ENCODE measurements at regions not wholly inside any gene's neighbourhood (a gene's known extent, or its start where the extent isn't known, plus 50 kb on each side); places are given as distances from the start of the nearest gene placed in this dataset.

DNA sequence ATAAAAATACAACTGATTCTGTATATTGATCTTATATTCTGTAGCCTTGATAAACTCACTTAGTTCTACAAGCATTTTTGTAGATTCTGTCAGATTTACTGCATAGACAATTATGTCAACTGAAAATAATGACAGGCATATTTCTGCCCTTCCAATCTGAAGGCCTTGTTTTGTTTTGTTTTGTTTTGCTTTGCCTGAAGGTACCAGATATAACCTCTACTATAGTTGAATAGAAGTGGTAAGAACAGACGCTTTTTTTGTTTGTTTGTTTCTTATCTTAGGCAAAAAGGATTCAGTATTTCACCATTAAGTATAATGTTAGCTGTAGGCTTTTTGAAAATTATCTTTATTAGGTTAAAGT lies 64.6 kb upstream of the RSPO3 start:
- no peaks in the 10 kb centered on the region for H3K4me1 ChIP-seq
- H3K27ac ChIP-seq, result no peak overlapping the region
- no peaks in the 10 kb centered on the region for H3K27me3 ChIP-seq
- intact Hi-C loops (cut with DNase I), result no loop called here
- no peaks in the 10 kb centered on the region for H3K36me3 ChIP-seq
- DNase-seq (no peak), ATAC-seq (no peak)
- H3K9me3 ChIP-seq, result peaks cover 0 to 24% (median 6%) of the 10 kb centered on the region in 11 donors
- no peak overlapping the region for H3K4me3 ChIP-seq
- 69 to 70% methylated on average over 1 of the region's 1 CpG for WGBS, 2 donors
- TF ChIP-seq, protein P1, sequence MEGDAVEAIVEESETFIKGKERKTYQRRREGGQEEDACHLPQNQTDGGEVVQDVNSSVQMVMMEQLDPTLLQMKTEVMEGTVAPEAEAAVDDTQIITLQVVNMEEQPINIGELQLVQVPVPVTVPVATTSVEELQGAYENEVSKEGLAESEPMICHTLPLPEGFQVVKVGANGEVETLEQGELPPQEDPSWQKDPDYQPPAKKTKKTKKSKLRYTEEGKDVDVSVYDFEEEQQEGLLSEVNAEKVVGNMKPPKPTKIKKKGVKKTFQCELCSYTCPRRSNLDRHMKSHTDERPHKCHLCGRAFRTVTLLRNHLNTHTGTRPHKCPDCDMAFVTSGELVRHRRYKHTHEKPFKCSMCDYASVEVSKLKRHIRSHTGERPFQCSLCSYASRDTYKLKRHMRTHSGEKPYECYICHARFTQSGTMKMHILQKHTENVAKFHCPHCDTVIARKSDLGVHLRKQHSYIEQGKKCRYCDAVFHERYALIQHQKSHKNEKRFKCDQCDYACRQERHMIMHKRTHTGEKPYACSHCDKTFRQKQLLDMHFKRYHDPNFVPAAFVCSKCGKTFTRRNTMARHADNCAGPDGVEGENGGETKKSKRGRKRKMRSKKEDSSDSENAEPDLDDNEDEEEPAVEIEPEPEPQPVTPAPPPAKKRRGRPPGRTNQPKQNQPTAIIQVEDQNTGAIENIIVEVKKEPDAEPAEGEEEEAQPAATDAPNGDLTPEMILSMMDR (IDR thresholded peaks at IDR 0.05), result no peak

DNA sequence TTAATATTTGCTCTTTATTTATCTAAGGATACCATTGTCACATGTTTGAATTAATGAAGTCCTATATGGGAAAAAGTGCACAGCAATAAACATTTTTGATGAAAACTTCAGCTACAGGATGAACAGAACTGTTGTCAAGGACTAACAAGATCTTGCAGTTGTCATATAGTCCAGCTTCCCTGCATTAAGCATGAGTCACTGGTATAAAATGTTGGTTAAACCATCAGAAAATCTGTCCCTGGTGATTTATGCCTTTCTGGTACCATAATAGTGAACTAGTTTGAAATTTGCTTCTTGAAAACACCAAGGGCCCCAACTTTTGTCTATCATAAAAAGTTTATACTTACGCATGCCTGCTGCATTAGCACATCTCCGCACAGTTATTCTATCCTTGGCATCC lies 60.4 kb upstream of the RSPO3 start:
- no peaks in the 10 kb centered on the region for H3K27me3 ChIP-seq
- intact Hi-C loops (cut with DNase I), result no loop called here
- no peaks in the 10 kb centered on the region for H3K36me3 ChIP-seq
- DNase-seq (no peak), ATAC-seq (no peak)
- H3K4me3 ChIP-seq, result no peak overlapping the region
- H3K9me3 ChIP-seq, result peaks cover 0 to 30% (median 9%) of the 10 kb centered on the region in 11 donors
- TF ChIP-seq, protein P1 (IDR thresholded peaks at IDR 0.05), result no peak
- 96 to 100% methylated on average over 2 of the region's 2 CpGs for WGBS, 2 donors
- H3K4me1 ChIP-seq, result no peaks in the 10 kb centered on the region
- no peak overlapping the region for H3K27ac ChIP-seq

DNA sequence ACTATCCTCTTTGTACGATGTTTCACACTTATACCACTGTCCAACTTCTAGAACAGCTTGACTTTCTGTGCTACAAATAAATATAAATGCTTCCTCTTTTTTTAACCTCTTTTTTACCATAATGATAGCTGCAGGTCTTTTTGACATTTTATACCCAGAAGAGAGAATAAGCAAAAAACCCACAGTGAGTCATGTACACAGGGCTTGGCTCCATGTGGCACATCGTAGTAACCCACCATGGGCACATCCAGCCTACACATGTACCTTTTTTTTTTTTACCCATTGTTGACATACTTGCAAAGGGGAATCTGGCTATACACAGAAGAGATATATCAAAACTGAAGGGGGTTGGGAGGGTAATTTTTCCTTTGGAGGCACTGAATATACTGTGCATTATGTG lies 59.5 kb upstream of the RSPO3 start:
- Histone ChIP-seq H3K27ac (no peak overlapping the region), H3K36me3 (no peaks in the 10 kb centered on the region), H3K4me1 (no peaks in the 10 kb centered on the region), H3K9me3 (peaks cover 0 to 30% (median 9%) of the 10 kb centered on the region in 11 donors), H3K4me3 (no peak overlapping the region), H3K27me3 (no peaks in the 10 kb centered on the region)
- DNase-seq (no peak), ATAC-seq (no peak)
- TF ChIP-seq, protein P1 (IDR thresholded peaks at IDR 0.05), result no peak
- intact Hi-C loops (cut with DNase I), result no loop called here
- 81 to 91% methylated on average over 2 of the region's 2 CpGs for WGBS, 2 donors

Small RNA genes lying in the stretch of these regions (microRNA-seq; reads per million reads assigned to microRNA genes)
- 0 reads per million in 2 donors for gene MIR588

Measured in heart right ventricle (tissue), 16 donors.